ENCODE measurements at regions not wholly inside any gene's neighbourhood (a gene's known extent, or its start where the extent isn't known, plus 50 kb on each side); places are given as distances from the start of the nearest gene placed in this dataset.

- intact Hi-C loops (cut with micrococcal nuclease): no loop called here
- Histone ChIP-seq H3K9me3 (replicated peaks) (no peaks in the 10 kb centered on the region), H3K27me3 (ENCODE audit: low read depth) (peaks cover 44% of the 10 kb centered on the region), H3K36me3 (no peaks in the 10 kb centered on the region), H3K4me1 (no peaks in the 10 kb centered on the region), H3K27ac (replicated peaks) (no peak overlapping the region), H3K4me3 (no peak overlapping the region)
- no peak for DNase-seq
- TF ChIP-seq CTCF (IDR thresholded peaks at IDR 0.05; ENCODE audit: borderline replicate concordance): no peak
Measured at GRCh38 chr7:67452516-67453026, 455.9 kb downstream of the TYW1 start.

GRCh38 chr7:67453580-67454380, 457.1 kb downstream of the TYW1 start:
- no peak overlapping the region for H3K4me3 ChIP-seq
- H3K4me1 ChIP-seq: no peaks in the 10 kb centered on the region
- no peak overlapping the region for H3K27ac ChIP-seq (replicated peaks)
- no peak for TF ChIP-seq CTCF (IDR thresholded peaks at IDR 0.05; ENCODE audit: borderline replicate concordance)
- intact Hi-C loops (cut with micrococcal nuclease): no loop called here
- no peaks in the 10 kb centered on the region for H3K9me3 ChIP-seq (replicated peaks)
- DNase-seq: no peak
- H3K36me3 ChIP-seq: no peaks in the 10 kb centered on the region
- H3K27me3 ChIP-seq (ENCODE audit: low read depth): peaks cover 49% of the 10 kb centered on the region

- H3K4me3 ChIP-seq: no peak overlapping the region
- intact Hi-C loops (cut with micrococcal nuclease): no loop called here
- no peak overlapping the region for H3K27ac ChIP-seq (replicated peaks)
- no peaks in the 10 kb centered on the region for H3K9me3 ChIP-seq (replicated peaks)
- peaks cover 64% of the 10 kb centered on the region for H3K27me3 ChIP-seq (ENCODE audit: low read depth)
- DNase-seq: no peak
- no peaks in the 10 kb centered on the region for H3K36me3 ChIP-seq
- H3K4me1 ChIP-seq: no peaks in the 10 kb centered on the region
- no peak for TF ChIP-seq CTCF (IDR thresholded peaks at IDR 0.05; ENCODE audit: borderline replicate concordance)
Measured at GRCh38 chr7:67455508-67455907, 458.9 kb downstream of the TYW1 start.

- H3K4me3 ChIP-seq: no peak overlapping the region
- intact Hi-C loops (cut with micrococcal nuclease): no loop called here
- no peak for DNase-seq
- no peak overlapping the region for H3K27ac ChIP-seq (replicated peaks)
- no peak for TF ChIP-seq CTCF (IDR thresholded peaks at IDR 0.05; ENCODE audit: borderline replicate concordance)
- peaks cover 16% of the 10 kb centered on the region for H3K9me3 ChIP-seq (replicated peaks)
- H3K4me1 ChIP-seq: peaks cover 4% of the 10 kb centered on the region
- H3K27me3 ChIP-seq (ENCODE audit: low read depth): peaks cover 61% of the 10 kb centered on the region
- no peaks in the 10 kb centered on the region for H3K36me3 ChIP-seq
Measured at GRCh38 chr7:67462781-67463191, 466.2 kb downstream of the TYW1 start.

- H3K27ac ChIP-seq (replicated peaks): no peak overlapping the region
Measured at GRCh38 chr7:67463316-67463715, 466.7 kb downstream of the TYW1 start.

More at GRCh38 chr7:67463316-67463715, 466.7 kb downstream of the TYW1 start:
- H3K9me3 ChIP-seq (replicated peaks): peaks cover 19% of the 10 kb centered on the region
- peaks cover 56% of the 10 kb centered on the region for H3K27me3 ChIP-seq (ENCODE audit: low read depth)
- H3K4me3 ChIP-seq: no peak overlapping the region
- no peaks in the 10 kb centered on the region for H3K36me3 ChIP-seq
- H3K4me1 ChIP-seq: peaks cover 4% of the 10 kb centered on the region
- intact Hi-C loops (cut with micrococcal nuclease): no loop called here
- no peak for DNase-seq
- TF ChIP-seq CTCF (IDR thresholded peaks at IDR 0.05; ENCODE audit: borderline replicate concordance): no peak
